PC-3 (cell line): ENCODE measurements at regions not wholly inside any gene's neighbourhood (a gene's known extent, or its start where the extent isn't known, plus 50 kb on each side); places are given as distances from the start of the nearest gene placed in this dataset.

ENCODE experiments used
- ATAC-seq: fragments of 200-7000 bp; cut with Tn5 transposase; 2 replicates; pipeline ENCODE4 v1.9.1; 2020; ENCODE audit warnings: mild to moderate bottlenecking, moderate library complexity
- BruUV-seq: library from RNA; stranded (reverse); fragments of 400-500 nt; replicated peaks from 2 replicates; lab custom pipeline; 2021; lab: Mats Ljungman, UMichigan
- CTCF ChIA-PET: fragments of 300-600 bp; sonication (Branson Sonifier 250); formaldehyde crosslinking; loops from one replicate; lab custom pipeline; 2022; ENCODE audit warnings: antibody characterized with exemption; lab: Charles Lee
- POLR2A ChIA-PET: fragments of 300-600 bp; sonication (Branson Sonifier 250); formaldehyde crosslinking; loops from one replicate; lab custom pipeline; 2022; ENCODE audit warnings: antibody characterized with exemption; ENCODE audit not compliant: unreplicated experiment; lab: Charles Lee
- DNase-seq: peaks from one replicate; pipeline ENCODE4 v3.0.0-alpha.2; 2015
- H2AFZ ChIP-seq: fragments of 300-600 bp; sonication (generic); 2 replicates; pipeline ENCODE4 v1.6.0; 2016; ENCODE audit warnings: antibody characterized with exemption, low read length
- H3F3A ChIP-seq: fragments of 300-600 bp; sonication (generic); one replicate; pipeline ENCODE4 v1.6.0; 2017; ENCODE audit warnings: antibody characterized with exemption, low read length, control low read depth, mild to moderate bottlenecking; ENCODE audit not compliant: unreplicated experiment
- H3K27ac ChIP-seq: fragments of 300-600 bp; sonication (generic); 2 replicates; pipeline ENCODE4 v1.5.1; 2016; ENCODE audit warnings: mild to moderate bottlenecking, low read length
- H3K27me3 ChIP-seq: fragments of 300-600 bp; sonication (generic); 2 replicates; pipeline ENCODE4 v1.6.1; 2016; ENCODE audit warnings: low read length, mixed read lengths
- H3K36me3 ChIP-seq: fragments of 300-600 bp; sonication (generic); 2 replicates; pipeline ENCODE4 v1.6.1; 2016; ENCODE audit warnings: low read depth, mixed run types, low read length, mixed read lengths
- H3K4me1 ChIP-seq: fragments of 300-600 bp; sonication (generic); 2 replicates; pipeline ENCODE4 v1.5.1; 2016; ENCODE audit warnings: low read length; ENCODE audit not compliant: insufficient read depth
- H3K4me2 ChIP-seq: fragments of 300-600 bp; sonication (generic); 2 replicates; pipeline ENCODE4 v1.6.0; 2016; ENCODE audit warnings: low read length
- H3K4me3 ChIP-seq: fragments of 300-600 bp; sonication (generic); 2 replicates; pipeline ENCODE4 v1.5.1; 2016; ENCODE audit warnings: mild to moderate bottlenecking, low read length, mixed read lengths
- H3K79me2 ChIP-seq: fragments of 300-600 bp; sonication (generic); 2 replicates; pipeline ENCODE4 v1.6.1; 2017; ENCODE audit warnings: low read length, mixed read lengths
- H3K9ac ChIP-seq: fragments of 300-600 bp; sonication (generic); 2 replicates; pipeline ENCODE4 v1.6.0; 2016; ENCODE audit warnings: mild to moderate bottlenecking, low read length
- H3K9me2 ChIP-seq: fragments of 300-600 bp; sonication (generic); replicated peaks from 2 replicates; pipeline ENCODE4 v1.6.1; 2016; ENCODE audit warnings: mixed run types, low read length, mixed read lengths
- H3K9me3 ChIP-seq: fragments of 300-600 bp; sonication (generic); 2 replicates; pipeline ENCODE4 v1.6.1; 2016; ENCODE audit warnings: low read length, mixed read lengths
- H4K20me1 ChIP-seq: fragments of 300-600 bp; sonication (generic); 2 replicates; pipeline ENCODE4 v1.6.1; 2016; ENCODE audit warnings: low read length, mixed read lengths
- CTCF ChIP-seq: fragments of 300-600 bp; sonication (generic); conservative IDR thresholded peaks from 2 replicates; pipeline ENCODE4 v1.5.1; 2017; ENCODE audit warnings: antibody characterized with exemption, low read depth, mild to moderate bottlenecking, low read length
- EZH2 ChIP-seq: fragments of 300-600 bp; sonication (generic); IDR thresholded peaks from one replicate; pipeline ENCODE4 v1.6.1; 2017; ENCODE audit warnings: antibody characterized with exemption, mild to moderate bottlenecking, low read length; ENCODE audit not compliant: unreplicated experiment
- EZH2phosphoT487 ChIP-seq: fragments of 300-600 bp; sonication (generic); IDR thresholded peaks from 2 replicates; pipeline ENCODE4 v1.6.1; 2018; ENCODE audit warnings: mild to moderate bottlenecking, antibody characterized with exemption, low read length, borderline replicate concordance
- intact Hi-C: fragments of 100-400 bp; cut with micrococcal nuclease; formaldehyde crosslinking; loops from 2 replicates; pipeline ENCODE4 v1.9.0; 2023

- no peaks in the 10 kb centered on the region for H3F3A ChIP-seq
- H3K4me1 ChIP-seq = peaks cover 8% of the 10 kb centered on the region
- intact Hi-C loops = loop anchor here (5.0 kb wide), 1 partner anchor 348 kb away; no protein-coding TSS in a partner anchor
- H4K20me1 ChIP-seq = no peaks in the 10 kb centered on the region
- H3K9me2 ChIP-seq = no peaks in the 10 kb centered on the region
- no peak overlapping the region for H2AFZ ChIP-seq
- no peaks in the 10 kb centered on the region for H3K79me2 ChIP-seq
- H3K4me3 ChIP-seq = no peak overlapping the region
- ChIA-PET POLR2A (interaction anchor here (0.6 kb wide), 1 partner anchor 151 kb away, joined by 3 read pairs; no protein-coding TSS in a partner anchor), CTCF (interaction anchor here (0.7 to 1.7 kb wide), 2 partner anchors 95 to 111 kb away, joined by 3 to 4 read pairs; no protein-coding TSS in a partner anchor)
- no peaks in the 10 kb centered on the region for H3K9me3 ChIP-seq
- ATAC-seq (no peak), DNase-seq (no peak)
- H3K36me3 ChIP-seq = no peaks in the 10 kb centered on the region
- no peak overlapping the region for H3K4me2 ChIP-seq
- TF ChIP-seq EZH2phosphoT487 (no peak), EZH2 (no peak), CTCF (no peak)
- H3K27me3 ChIP-seq = no peaks in the 10 kb centered on the region
- H3K9ac ChIP-seq = no peak overlapping the region
- H3K27ac ChIP-seq = no peak overlapping the region
- BruUV-seq = no TSS peak
Observed at GRCh38 chr20:4608861-4609260, 77.4 kb upstream of the PRNP start.

GRCh38 chr20:4607287-4607713 lies 79.0 kb upstream of the PRNP start:
- H3K9ac ChIP-seq = no peak overlapping the region
- H3K4me2 ChIP-seq = no peak overlapping the region
- peak overlapping the region; percentile 27; the same call in 1 of the 2 replicates for H2AFZ ChIP-seq
- POLR2A ChIA-PET = no interaction called here
- H3K9me3 ChIP-seq = no peaks in the 10 kb centered on the region
- peak; percentile 70 for ATAC-seq
- no peak overlapping the region for H3K4me3 ChIP-seq
- TF ChIP-seq EZH2 (no peak), CTCF (peak; percentile 96)
- intact Hi-C loops = loop anchor here (1.0 to 5.0 kb wide), 3 partner anchors 113 to 493 kb away; no protein-coding TSS in a partner anchor
- no peaks in the 10 kb centered on the region for H3F3A ChIP-seq
- no peaks in the 10 kb centered on the region for H3K27me3 ChIP-seq
- H3K36me3 ChIP-seq = no peaks in the 10 kb centered on the region
- no peaks in the 10 kb centered on the region for H3K9me2 ChIP-seq
- CTCF ChIA-PET = interaction anchor here (1.7 kb wide), 1 partner anchor 113 kb away, joined by 4 read pairs; no protein-coding TSS in a partner anchor
- H3K79me2 ChIP-seq = no peaks in the 10 kb centered on the region
- no peaks in the 10 kb centered on the region for H4K20me1 ChIP-seq
- DNase-seq = peak; percentile 83
- BruUV-seq = no TSS peak
- H3K27ac ChIP-seq = no peak overlapping the region
- H3K4me1 ChIP-seq = peaks cover 18% of the 10 kb centered on the region

GRCh38 chr20:4606051-4606450 lies 80.2 kb upstream of the PRNP start:
- no peak overlapping the region for H3K4me3 ChIP-seq
- no peaks in the 10 kb centered on the region for H3K27me3 ChIP-seq
- H3F3A ChIP-seq = peaks cover 4% of the 10 kb centered on the region
- H3K79me2 ChIP-seq = no peaks in the 10 kb centered on the region
- BruUV-seq = no TSS peak
- no peaks in the 10 kb centered on the region for H3K9me2 ChIP-seq
- ChIA-PET CTCF (no interaction called here), POLR2A (no interaction called here)
- intact Hi-C loops = loop anchor here (5.0 kb wide), 1 partner anchor 351 kb away; no protein-coding TSS in a partner anchor
- no peak overlapping the region for H3K27ac ChIP-seq
- DNase-seq (no peak), ATAC-seq (no peak)
- TF ChIP-seq CTCF (no peak), EZH2phosphoT487 (no peak), EZH2 (no peak)
- no peak overlapping the region for H3K9ac ChIP-seq
- no peaks in the 10 kb centered on the region for H3K9me3 ChIP-seq
- no peaks in the 10 kb centered on the region for H3K36me3 ChIP-seq
- no peak overlapping the region for H2AFZ ChIP-seq
- peaks cover 30% of the 10 kb centered on the region for H3K4me1 ChIP-seq
- no peaks in the 10 kb centered on the region for H4K20me1 ChIP-seq
- H3K4me2 ChIP-seq = no peak overlapping the region
